GM21737 (cell line): ENCODE measurements at regions not wholly inside any gene's neighbourhood (a gene's known extent, or its start where the extent isn't known, plus 50 kb on each side); places are given as distances from the start of the nearest gene placed in this dataset.

Experiments used
- ATAC-seq: cut with Tn5 transposase; IDR thresholded peaks from one replicate; pipeline ENCODE4 v1.9.1; 2021; ENCODE audit warnings: mild to moderate bottlenecking, moderate library complexity; ENCODE audit not compliant: unreplicated experiment

DNA sequence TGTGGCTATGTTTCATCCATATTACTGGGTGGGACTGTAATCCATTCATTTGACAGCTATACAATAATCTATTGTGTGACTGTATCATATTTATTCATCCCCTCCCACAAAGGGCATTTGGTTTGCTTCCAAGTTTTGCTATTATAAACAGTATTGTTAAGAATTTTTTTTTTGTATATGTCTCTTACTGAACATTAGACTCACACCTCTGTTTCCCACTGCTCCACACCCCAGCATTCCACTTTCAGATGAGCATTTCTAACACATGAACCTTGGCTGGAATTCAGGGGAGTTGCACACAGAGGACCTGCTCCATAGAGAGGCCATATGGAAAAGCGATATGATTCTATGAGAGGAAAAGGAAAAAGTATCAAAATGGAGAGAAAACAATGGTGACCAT, 81.6 kb upstream of the DKK2 start:
- ATAC-seq, result no peak

DNA sequence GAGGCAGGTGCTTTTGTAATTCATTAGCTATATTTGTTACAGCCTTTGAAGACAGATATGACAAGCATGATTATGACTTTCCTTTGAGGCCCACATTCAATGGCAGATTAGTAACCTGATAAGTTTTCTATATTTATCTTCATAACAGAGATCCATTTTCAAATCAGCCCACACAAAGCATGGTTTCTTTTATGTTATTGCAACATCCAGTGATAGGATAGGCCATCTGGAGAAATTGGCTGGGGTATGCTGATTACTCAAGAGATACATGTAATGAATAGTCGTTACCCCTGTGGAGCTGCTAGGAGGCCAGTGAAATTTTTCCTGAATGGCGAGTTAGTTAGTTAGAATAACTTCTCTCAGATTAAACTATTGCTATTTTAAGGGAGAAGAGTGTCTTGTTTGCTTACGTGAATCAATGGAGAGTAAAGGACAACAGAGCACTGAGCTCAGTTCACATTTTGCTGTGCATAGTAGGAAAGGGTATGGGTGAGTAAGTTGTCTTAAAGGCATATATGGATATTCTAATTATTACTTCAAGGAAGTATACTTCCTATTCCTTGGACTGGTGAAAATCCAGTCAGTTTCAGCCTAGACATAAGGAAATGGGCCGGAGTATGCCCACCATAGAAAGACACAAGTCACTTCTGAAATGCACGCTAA, 79.2 kb upstream of the DKK2 start:
- no peak for ATAC-seq

DNA sequence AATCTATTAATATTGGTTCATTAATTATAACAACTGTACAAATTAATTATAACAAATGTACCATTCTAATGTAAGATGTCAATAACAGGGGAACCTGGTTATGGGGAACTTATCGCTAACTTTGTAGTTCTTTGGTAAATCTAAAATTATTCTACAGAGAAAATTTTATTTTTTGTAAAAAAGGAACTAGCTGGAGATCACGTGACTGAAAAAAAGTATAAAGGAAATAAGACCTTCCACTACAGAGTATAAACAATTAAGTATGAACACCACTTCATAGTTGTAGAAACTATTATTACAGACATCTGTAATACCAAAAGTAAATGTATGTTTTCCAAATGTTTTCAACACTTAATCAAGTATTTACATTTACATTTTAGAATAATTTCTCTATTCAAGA, 77.9 kb upstream of the DKK2 start:
- no peak for ATAC-seq

DNA sequence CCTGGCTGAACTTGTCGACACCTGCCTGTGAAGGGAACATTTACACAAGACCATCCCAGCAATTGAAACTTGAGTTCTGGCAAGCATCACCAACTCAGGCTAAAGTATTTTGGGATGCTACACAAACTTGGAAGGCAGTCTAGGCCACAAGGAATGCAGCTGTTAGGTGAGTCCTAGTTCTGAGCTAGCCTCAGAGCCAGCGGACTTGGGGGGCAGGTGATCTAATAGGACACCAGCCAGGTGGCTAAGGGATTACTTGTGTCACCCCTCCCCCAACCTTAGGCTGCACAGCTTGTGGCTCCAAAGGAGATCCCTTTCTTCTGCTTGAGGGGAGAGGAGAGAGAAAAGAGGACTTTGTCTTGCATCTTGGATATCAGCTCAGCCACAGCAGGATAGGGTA, 62.3 kb upstream of the DKK2 start:
- ATAC-seq, result no peak

DNA sequence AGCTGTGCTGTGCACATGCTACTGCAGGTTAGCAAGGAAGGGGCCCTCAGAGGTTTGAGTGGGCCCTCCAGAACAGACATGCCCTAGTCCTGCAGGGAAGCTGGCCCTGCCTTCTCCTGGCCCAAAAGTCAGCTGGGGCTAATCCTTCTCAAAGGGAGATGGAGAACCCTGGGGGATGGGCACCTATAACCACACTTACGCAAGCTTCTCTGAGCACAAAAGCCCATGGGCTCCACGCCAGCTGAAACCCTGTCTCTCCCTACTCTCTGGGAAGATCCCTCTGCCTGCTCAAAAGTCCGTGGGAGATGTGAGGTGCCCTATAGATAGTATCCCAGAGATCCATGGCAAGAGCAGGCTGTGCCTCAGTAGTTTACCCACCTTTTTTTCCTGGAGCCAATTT, 58.9 kb upstream of the DKK2 start:
- ATAC-seq, result no peak

DNA sequence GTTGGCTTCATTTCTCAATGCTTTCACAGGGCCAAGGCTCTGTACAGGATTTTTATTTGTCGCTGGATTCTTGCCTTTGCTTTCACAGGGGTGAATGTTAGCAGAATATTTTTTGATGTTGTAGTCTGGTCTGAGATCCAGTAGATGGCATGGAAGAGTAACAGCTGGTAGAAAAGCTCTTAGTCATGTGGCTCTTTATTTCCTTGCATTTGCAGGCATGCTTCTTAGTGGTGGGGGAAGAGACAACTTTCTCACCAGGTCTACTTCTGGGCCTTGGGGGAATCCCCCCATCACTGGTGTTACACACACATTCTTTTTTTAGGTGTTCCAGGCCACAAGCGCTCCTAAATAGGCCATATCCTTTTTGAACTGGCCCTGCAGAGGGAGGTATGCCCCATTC, 58.2 kb upstream of the DKK2 start:
- ATAC-seq, result no peak
